ENCODE measurements at regions not wholly inside any gene's neighbourhood (a gene's known extent, or its start where the extent isn't known, plus 50 kb on each side); places are given as distances from the start of the nearest gene placed in this dataset.

- H3K4me3 ChIP-seq (ENCODE audit: control insufficient read depth, low read depth, low read length), result no peak overlapping the region
- DNase-seq (ENCODE audit: low read depth), result no peak
These were observed 205.2 kb upstream of the SEMA6A start for GRCh38 chr5:116779846-116780245.

GRCh38 chr5:116778651-116779280 lies 204.1 kb upstream of the SEMA6A start:
- DNase-seq (ENCODE audit: low read depth), result no peak
- no peak overlapping the region for H3K4me3 ChIP-seq (ENCODE audit: control insufficient read depth, low read depth, low read length)
- TF ChIP-seq CTCF (IDR thresholded peaks at IDR 0.05; ENCODE audit: control insufficient read depth, insufficient read depth, low read depth, low read length, missing control alignments), result no peak

More at GRCh38 chr5:116779846-116780245, 205.2 kb upstream of the SEMA6A start:
- no peak for TF ChIP-seq CTCF (IDR thresholded peaks at IDR 0.05; ENCODE audit: control insufficient read depth, insufficient read depth, low read depth, low read length, missing control alignments)

GRCh38 chr5:116778032-116778431 lies 203.4 kb upstream of the SEMA6A start:
- no peak for TF ChIP-seq CTCF (IDR thresholded peaks at IDR 0.05; ENCODE audit: control insufficient read depth, insufficient read depth, low read depth, low read length, missing control alignments)
- no peak for DNase-seq (ENCODE audit: low read depth)
- no peak overlapping the region for H3K4me3 ChIP-seq (ENCODE audit: control insufficient read depth, low read depth, low read length)

- DNase-seq (ENCODE audit: low read depth), result no peak
- TF ChIP-seq CTCF (IDR thresholded peaks at IDR 0.05; ENCODE audit: control insufficient read depth, insufficient read depth, low read depth, low read length, missing control alignments), result no peak
- H3K4me3 ChIP-seq (ENCODE audit: control insufficient read depth, low read depth, low read length), result no peak overlapping the region
These were observed 199.3 kb upstream of the SEMA6A start for GRCh38 chr5:116773926-116774325.

- DNase-seq (ENCODE audit: low read depth), result no peak
- TF ChIP-seq CTCF (IDR thresholded peaks at IDR 0.05; ENCODE audit: control insufficient read depth, insufficient read depth, low read depth, low read length, missing control alignments), result no peak
- H3K4me3 ChIP-seq (ENCODE audit: control insufficient read depth, low read depth, low read length), result no peak overlapping the region
These were observed 198.2 kb upstream of the SEMA6A start for GRCh38 chr5:116772806-116773205.

GRCh38 chr5:116772152-116772501 lies 197.5 kb upstream of the SEMA6A start:
- TF ChIP-seq CTCF (IDR thresholded peaks at IDR 0.05; ENCODE audit: control insufficient read depth, insufficient read depth, low read depth, low read length, missing control alignments), result no peak
- DNase-seq (ENCODE audit: low read depth), result no peak
- H3K4me3 ChIP-seq (ENCODE audit: control insufficient read depth, low read depth, low read length), result no peak overlapping the region
